ENCODE measurements at regions not wholly inside any gene's neighbourhood (a gene's known extent, or its start where the extent isn't known, plus 50 kb on each side); places are given as distances from the start of the nearest gene placed in this dataset.

DNA sequence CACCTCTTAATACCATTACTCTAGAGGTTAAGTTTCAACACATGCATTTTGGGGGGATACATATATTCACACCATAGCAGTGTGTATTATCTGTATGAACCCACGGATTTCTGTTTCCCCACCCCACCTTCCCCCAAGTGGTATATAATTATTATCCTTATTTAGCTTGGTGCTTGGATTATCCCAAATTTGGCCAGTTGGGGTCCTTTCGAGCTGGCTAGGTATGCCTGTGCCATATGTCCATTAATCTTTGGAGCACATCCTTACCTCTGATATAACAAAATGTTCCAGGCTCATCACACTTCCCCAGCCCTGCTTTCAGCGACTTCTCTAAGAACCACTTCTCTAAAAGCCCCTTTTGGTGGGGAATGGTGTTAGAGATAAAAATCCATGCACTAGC is 118.7 kb upstream of the MLIP start:
- no peak overlapping the region for H3K9ac ChIP-seq (ENCODE audit: low read depth, low read length)
- intact Hi-C loops (cut with micrococcal nuclease), result no loop called here
- POLR2A ChIA-PET (ENCODE audit: unreplicated experiment), result no interaction called here

More for the DNA sequence above, 118.7 kb upstream of the MLIP start:
- Histone ChIP-seq H2BK120ac (ENCODE audit: low read depth, low read length) (no peak overlapping the region), H3K56ac (ENCODE audit: extremely low read depth, insufficient read depth, low read length) (no peak overlapping the region), H3K4me3 (ENCODE audit: insufficient read depth, low read depth, low read length) (no peak overlapping the region), H2AK5ac (ENCODE audit: low read depth, low read length) (no peak overlapping the region), H2BK5ac (ENCODE audit: low read depth, low read length, poor library complexity, severe bottlenecking) (no peak overlapping the region), H3K27me3 (ENCODE audit: control insufficient read depth, insufficient read depth, low read length) (no peaks in the 10 kb centered on the region), H3K23ac (ENCODE audit: low read depth, low read length) (no peak overlapping the region), H2BK20ac (ENCODE audit: low read depth, low read length) (no peak overlapping the region), H3K4me1 (ENCODE audit: control insufficient read depth, insufficient read depth, low read length) (peaks cover 3% of the 10 kb centered on the region; the same call in 1 of the 2 replicates), H2AFZ (replicated peaks; ENCODE audit: low read length, poor library complexity) (no peak overlapping the region), H3K9me1 (ENCODE audit: insufficient read depth, low read length) (no peaks in the 10 kb centered on the region), H4K5ac (ENCODE audit: low read depth, low read length) (no peak overlapping the region), H2AK9ac (replicated peaks; ENCODE audit: low read depth, low read length, poor library complexity) (no peak overlapping the region), H3K18ac (ENCODE audit: low read depth, low read length) (no peak overlapping the region), H3K36me3 (ENCODE audit: control insufficient read depth, insufficient read depth, low read length) (no peaks in the 10 kb centered on the region), H4K8ac (ENCODE audit: low read depth in 2 of 2, low read length in 2 of 2) (no peak overlapping the region), H3K9me3 (ENCODE audit: control insufficient read depth, insufficient read depth, low read length) (no peaks in the 10 kb centered on the region), H3K4me2 (ENCODE audit: low read depth, low read length) (no peak overlapping the region), H3K14ac (replicated peaks; ENCODE audit: low read depth, low read length) (no peak overlapping the region), H2BK15ac (ENCODE audit: low read depth, low read length) (no peak overlapping the region), H3K4ac (ENCODE audit: low read depth, low read length) (no peak overlapping the region), H3K27ac (ENCODE audit: insufficient read depth, low read length) (no peak overlapping the region), H3K79me1 (ENCODE audit: low read depth in 1 of 2, low read length in 2 of 2) (no peaks in the 10 kb centered on the region), H4K20me1 (ENCODE audit: insufficient read depth, low read length) (no peaks in the 10 kb centered on the region), H4K91ac (ENCODE audit: insufficient read depth, low read depth, low read length) (no peak overlapping the region)
- no peak for DNase-seq
- TF ChIP-seq CEBPB (IDR thresholded peaks at IDR 0.05; ENCODE audit: low read depth, low read length), result no peak
- no peak for TF ChIP-seq MXI1 (IDR thresholded peaks at IDR 0.05; ENCODE audit: borderline replicate concordance, low read depth, low read length)
- no peak for TF ChIP-seq POLR2A (IDR thresholded peaks at IDR 0.05; ENCODE audit: low read depth, low read length)
- no peak for TF ChIP-seq SMC3 (IDR thresholded peaks at IDR 0.05; ENCODE audit: low read depth, low read length)
- no peak for TF ChIP-seq CTCF (conservative IDR thresholded peaks at IDR 0.05; ENCODE audit: low read depth, low read length)
- TF ChIP-seq, protein P1, sequence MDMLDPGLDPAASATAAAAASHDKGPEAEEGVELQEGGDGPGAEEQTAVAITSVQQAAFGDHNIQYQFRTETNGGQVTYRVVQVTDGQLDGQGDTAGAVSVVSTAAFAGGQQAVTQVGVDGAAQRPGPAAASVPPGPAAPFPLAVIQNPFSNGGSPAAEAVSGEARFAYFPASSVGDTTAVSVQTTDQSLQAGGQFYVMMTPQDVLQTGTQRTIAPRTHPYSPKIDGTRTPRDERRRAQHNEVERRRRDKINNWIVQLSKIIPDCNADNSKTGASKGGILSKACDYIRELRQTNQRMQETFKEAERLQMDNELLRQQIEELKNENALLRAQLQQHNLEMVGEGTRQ (IDR thresholded peaks at IDR 0.05; ENCODE audit: low read depth, low read length), result no peak
- no peak for TF ChIP-seq CHD1 (IDR thresholded peaks at IDR 0.05; ENCODE audit: low read depth, low read length)
- no peak for TF ChIP-seq MAZ (IDR thresholded peaks at IDR 0.05; ENCODE audit: borderline replicate concordance, low read depth, low read length)
- TF ChIP-seq RCOR1 (IDR thresholded peaks at IDR 0.05; ENCODE audit: insufficient replicate concordance, low read length), result no peak
- TF ChIP-seq, protein P2, sequence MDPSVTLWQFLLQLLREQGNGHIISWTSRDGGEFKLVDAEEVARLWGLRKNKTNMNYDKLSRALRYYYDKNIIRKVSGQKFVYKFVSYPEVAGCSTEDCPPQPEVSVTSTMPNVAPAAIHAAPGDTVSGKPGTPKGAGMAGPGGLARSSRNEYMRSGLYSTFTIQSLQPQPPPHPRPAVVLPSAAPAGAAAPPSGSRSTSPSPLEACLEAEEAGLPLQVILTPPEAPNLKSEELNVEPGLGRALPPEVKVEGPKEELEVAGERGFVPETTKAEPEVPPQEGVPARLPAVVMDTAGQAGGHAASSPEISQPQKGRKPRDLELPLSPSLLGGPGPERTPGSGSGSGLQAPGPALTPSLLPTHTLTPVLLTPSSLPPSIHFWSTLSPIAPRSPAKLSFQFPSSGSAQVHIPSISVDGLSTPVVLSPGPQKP (IDR thresholded peaks at IDR 0.05; ENCODE audit: borderline replicate concordance, low read depth, low read length), result no peak
- no peak for TF ChIP-seq FOS (IDR thresholded peaks at IDR 0.05; ENCODE audit: low read depth, low read length)
- TF ChIP-seq RFX5 (IDR thresholded peaks at IDR 0.05; ENCODE audit: low read depth, low read length), result no peak
- no peak for TF ChIP-seq BHLHE40 (IDR thresholded peaks at IDR 0.05; ENCODE audit: low read depth, low read length)
- in situ Hi-C loops (cut with MboI; ENCODE audit: low sequenced_read_pairs), result loop anchor here (25.0 kb wide), 2 partner anchors 720 to 870 kb away; no protein-coding TSS in a partner anchor
- ATAC-seq (ENCODE audit: low read depth), result no peak
- dilution Hi-C loops (cut with HindIII; ENCODE audit: low sequenced_read_pairs, unreplicated experiment), result no loop called here
- CTCF ChIA-PET, result no interaction called here
- WGBS, 2 experiments (ENCODE audit: extremely low coverage in 2 of 2, insufficient read length in 1 of 2), result no CpG with 5 or more reads among the region's 3 CpGs
- no TSS peak for BruUV-seq (replicated peaks)

All from IMR-90 (cell line).